GM13976 (cell line): ENCODE measurements at regions not wholly inside any gene's neighbourhood (a gene's known extent, or its start where the extent isn't known, plus 50 kb on each side); places are given as distances from the start of the nearest gene placed in this dataset.

Source experiments
- DNase-seq: peaks from one replicate; pipeline ENCODE4 v3.0.0; 2012; ENCODE audit warnings: low spot score
- in situ Hi-C: fragments of 300-500 bp; cut with MboI; formaldehyde crosslinking; loops from one replicate; pipeline ENCODE4 v1.12.0; 2022; ENCODE audit warnings: low sequenced_read_pairs, mixed read lengths, inconsistent platforms; ENCODE audit not compliant: unreplicated experiment
- TF ChIP-seq, protein P1 (sequence below): IDR thresholded peaks from 2 replicates; pipeline ENCODE4 v1.5.1; 2012; ENCODE audit warnings: borderline replicate concordance, mild to moderate bottlenecking; ENCODE audit not compliant: insufficient read depth; ENCODE audit errors: extremely low read depth, missing control alignments, control extremely low read depth

DNA sequence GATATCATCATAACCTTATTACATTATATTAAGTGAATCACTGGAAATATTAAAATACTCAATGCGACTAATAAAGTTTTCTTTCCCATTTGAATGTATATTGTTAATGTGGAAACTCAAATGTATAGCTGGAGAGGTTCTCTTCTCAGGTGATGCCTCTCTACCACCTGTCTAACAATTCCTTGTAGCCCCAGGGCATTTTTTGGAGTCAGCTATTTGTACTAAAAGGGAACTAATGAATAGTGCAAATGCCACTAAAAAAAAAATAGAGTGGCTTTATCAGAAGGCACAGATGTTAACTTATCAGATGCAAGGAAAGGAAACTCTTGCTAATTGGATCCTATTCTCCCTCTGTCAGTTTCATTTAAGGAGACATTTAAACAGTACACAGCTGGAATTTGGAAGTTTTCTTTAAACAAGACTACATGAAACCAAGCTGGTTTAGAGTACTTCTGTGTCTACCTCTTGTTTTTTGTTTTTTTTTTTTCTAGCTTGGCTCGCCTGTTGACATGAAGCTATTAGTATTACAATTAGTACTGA lies 897.0 kb upstream of the SLC35B3 start:
- in situ Hi-C loops = no loop called here
- TF ChIP-seq, protein P1, sequence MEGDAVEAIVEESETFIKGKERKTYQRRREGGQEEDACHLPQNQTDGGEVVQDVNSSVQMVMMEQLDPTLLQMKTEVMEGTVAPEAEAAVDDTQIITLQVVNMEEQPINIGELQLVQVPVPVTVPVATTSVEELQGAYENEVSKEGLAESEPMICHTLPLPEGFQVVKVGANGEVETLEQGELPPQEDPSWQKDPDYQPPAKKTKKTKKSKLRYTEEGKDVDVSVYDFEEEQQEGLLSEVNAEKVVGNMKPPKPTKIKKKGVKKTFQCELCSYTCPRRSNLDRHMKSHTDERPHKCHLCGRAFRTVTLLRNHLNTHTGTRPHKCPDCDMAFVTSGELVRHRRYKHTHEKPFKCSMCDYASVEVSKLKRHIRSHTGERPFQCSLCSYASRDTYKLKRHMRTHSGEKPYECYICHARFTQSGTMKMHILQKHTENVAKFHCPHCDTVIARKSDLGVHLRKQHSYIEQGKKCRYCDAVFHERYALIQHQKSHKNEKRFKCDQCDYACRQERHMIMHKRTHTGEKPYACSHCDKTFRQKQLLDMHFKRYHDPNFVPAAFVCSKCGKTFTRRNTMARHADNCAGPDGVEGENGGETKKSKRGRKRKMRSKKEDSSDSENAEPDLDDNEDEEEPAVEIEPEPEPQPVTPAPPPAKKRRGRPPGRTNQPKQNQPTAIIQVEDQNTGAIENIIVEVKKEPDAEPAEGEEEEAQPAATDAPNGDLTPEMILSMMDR = no peak
- DNase-seq = no peak

DNA sequence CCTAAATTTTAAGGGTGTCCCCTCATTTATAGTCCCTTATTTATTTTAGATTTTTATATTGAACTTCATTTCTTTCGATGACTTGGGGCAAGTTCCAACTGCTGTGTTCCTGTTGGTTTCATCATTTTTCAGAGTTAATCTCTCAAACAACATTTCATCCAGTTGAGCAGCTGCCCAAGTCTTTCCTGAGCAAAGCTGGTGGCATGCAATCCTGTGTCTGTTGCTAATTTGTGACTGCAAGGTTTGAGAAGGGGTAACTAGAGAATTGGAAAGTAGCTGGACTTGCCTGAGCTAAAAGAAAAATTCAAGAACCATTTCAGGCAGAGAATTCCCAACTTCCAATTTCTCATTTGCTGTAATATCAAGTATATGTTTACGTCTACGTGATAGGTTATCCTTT lies 881.5 kb upstream of the SLC35B3 start:
- DNase-seq = no peak
- TF ChIP-seq, protein P1 = no peak
- in situ Hi-C loops = no loop called here

DNA sequence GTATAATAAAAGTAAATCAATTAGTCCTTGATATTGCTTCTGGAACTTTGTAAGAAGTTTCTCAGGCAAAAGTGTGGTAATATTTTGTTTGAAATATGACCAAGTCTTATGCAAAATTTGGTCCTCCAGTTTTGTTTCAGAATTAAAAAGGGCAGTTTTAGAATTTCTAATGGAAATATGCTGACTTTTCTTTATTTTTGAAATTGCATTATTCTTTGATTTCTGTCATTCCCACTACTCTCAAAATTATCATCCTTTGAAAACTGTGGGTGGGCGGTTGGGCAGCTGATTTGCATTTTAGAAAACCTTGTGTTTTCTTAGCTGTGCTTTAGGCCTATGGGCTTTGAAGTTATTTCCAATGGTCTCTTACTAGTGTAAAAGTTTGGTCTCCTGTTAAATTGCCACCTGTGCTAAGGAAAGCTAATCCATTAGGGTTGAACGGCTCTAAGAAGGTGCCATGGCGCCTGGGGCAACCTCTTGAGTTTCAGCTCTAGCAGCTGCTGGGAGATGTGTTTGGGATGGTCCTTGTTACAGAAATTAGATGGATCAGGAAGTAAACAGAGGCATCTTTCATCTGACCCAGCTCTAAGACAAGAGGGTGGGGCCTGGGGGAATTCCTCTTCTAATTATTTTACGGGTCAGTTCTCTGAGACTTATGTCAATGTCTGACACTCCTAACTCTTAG lies 880.8 kb upstream of the SLC35B3 start:
- no peak for DNase-seq
- TF ChIP-seq, protein P1 = no peak
- in situ Hi-C loops = no loop called here

DNA sequence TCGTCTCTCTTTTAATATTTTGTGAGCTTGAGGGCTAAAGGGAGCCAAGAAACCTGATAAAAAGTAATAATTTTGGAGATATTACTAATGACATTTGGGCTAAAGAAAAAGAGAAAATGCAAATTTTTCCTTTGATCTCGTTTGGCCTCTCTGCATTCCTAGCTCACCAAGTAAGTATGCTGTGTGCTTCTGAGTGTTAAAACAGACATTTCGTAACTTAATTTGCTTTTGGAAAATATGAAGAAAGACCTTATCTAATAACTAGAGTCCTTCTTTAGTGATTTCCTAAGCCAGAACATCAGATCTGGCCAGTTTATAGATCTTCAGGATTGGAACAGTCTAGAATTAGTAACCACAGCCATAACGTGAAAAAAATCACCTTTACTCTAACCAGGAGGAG lies 872.9 kb upstream of the SLC35B3 start:
- no peak for DNase-seq
- in situ Hi-C loops = no loop called here
- TF ChIP-seq, protein P1 = no peak

DNA sequence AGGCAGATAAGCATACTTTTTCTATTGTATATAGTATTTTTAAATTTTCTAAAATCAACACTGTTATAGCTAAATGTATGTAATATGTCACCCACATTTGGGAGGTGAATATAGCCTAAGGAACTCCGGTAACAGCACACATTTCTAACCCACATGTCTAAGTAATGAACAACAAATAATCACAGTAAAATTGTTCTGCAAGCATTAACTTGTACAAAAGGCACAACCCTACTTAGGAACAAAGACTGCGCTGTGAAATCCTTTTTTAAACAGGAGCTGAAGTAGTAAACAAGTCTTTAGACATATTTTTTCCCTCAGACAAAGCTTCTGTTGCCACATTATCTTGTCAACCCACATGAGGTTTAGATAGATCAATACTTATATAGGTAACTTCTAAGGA lies 872.4 kb upstream of the SLC35B3 start:
- TF ChIP-seq, protein P1 = no peak
- no peak for DNase-seq
- in situ Hi-C loops = no loop called here

DNA sequence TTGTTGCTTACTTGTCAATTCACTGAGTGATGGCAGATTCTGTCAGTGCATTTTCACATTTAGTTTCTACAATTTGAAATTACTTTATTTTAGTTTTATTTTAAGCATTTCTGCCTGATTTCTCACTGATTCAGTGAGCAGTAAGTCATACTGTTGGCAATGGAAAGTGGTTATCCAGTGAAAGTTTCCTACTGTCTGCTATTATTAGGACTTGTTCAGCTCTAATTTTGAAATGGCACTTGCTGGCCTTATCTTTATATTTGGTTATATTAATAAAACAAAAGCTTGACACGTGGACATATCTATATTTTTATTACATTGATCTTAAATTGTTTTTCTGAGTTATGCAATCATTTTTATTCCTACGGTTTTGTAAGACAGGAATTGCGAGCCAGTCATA lies 871.8 kb upstream of the SLC35B3 start:
- DNase-seq = no peak
- TF ChIP-seq, protein P1 = no peak
- in situ Hi-C loops = no loop called here
